ENCODE measurements at regions not wholly inside any gene's neighbourhood (a gene's known extent, or its start where the extent isn't known, plus 50 kb on each side); places are given as distances from the start of the nearest gene placed in this dataset.
A peak's percentile ranks its signal among the peaks of the same experiment; 100 is the strongest.

DNA sequence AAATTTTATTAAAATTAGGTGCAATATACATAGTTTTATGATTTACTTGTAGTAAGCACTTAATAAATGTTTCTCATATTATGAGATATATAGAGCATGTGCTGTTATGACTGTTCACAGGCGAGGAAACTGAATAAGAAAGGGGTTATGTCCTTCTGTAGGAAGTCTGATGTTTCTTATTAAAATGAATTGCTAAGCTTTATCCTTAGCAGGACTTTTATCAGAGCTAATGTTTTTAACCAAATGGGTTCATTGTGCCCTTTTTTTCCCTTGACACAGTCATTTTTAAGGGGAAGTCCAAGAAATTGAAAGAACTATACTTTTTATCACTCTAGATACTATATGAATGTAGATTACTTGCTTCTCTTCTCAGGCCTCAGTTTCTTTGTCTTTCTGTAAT lies 285.2 kb downstream of the PTPRC start:
- DNase-seq (ENCODE audit: low read depth) = no peak
- TF ChIP-seq, protein P1, sequence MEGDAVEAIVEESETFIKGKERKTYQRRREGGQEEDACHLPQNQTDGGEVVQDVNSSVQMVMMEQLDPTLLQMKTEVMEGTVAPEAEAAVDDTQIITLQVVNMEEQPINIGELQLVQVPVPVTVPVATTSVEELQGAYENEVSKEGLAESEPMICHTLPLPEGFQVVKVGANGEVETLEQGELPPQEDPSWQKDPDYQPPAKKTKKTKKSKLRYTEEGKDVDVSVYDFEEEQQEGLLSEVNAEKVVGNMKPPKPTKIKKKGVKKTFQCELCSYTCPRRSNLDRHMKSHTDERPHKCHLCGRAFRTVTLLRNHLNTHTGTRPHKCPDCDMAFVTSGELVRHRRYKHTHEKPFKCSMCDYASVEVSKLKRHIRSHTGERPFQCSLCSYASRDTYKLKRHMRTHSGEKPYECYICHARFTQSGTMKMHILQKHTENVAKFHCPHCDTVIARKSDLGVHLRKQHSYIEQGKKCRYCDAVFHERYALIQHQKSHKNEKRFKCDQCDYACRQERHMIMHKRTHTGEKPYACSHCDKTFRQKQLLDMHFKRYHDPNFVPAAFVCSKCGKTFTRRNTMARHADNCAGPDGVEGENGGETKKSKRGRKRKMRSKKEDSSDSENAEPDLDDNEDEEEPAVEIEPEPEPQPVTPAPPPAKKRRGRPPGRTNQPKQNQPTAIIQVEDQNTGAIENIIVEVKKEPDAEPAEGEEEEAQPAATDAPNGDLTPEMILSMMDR (conservative IDR thresholded peaks at IDR 0.05; ENCODE audit: control insufficient read depth, insufficient read depth, low read depth, low read length) = no peak
- H3K4me3 ChIP-seq (ENCODE audit: control insufficient read depth, low read depth, low read length) = no peak overlapping the region

- TF ChIP-seq, protein P1 (conservative IDR thresholded peaks at IDR 0.05; ENCODE audit: control insufficient read depth, insufficient read depth, low read depth, low read length) = no peak
- no peak for DNase-seq (ENCODE audit: low read depth)
- no peak overlapping the region for H3K4me3 ChIP-seq (ENCODE audit: control insufficient read depth, low read depth, low read length)
Measured at GRCh38 chr1:198925567-198925966, 286.7 kb downstream of the PTPRC start.

DNA sequence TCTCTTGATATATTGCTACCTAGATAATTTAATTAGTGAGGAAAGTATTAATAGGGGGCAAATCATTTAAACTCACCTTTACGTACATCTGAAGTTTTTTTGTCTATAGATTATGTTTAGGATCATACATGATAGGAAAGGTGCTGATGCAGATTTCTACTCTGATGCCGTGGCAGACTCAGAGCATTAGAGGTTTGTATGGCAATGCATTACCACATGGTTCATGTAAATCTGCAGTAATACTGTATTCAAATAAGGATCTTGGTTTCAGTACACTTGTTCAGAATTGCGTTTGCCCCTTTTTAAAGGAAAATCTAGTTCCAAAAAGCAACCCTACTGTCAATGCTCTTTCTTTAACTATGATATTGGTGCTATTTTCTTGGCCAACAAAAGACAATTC lies 288.3 kb downstream of the PTPRC start:
- TF ChIP-seq, protein P1 (conservative IDR thresholded peaks at IDR 0.05; ENCODE audit: control insufficient read depth, insufficient read depth, low read depth, low read length) = no peak
- DNase-seq (ENCODE audit: low read depth) = no peak
- H3K4me3 ChIP-seq (ENCODE audit: control insufficient read depth, low read depth, low read length) = no peak overlapping the region

DNA sequence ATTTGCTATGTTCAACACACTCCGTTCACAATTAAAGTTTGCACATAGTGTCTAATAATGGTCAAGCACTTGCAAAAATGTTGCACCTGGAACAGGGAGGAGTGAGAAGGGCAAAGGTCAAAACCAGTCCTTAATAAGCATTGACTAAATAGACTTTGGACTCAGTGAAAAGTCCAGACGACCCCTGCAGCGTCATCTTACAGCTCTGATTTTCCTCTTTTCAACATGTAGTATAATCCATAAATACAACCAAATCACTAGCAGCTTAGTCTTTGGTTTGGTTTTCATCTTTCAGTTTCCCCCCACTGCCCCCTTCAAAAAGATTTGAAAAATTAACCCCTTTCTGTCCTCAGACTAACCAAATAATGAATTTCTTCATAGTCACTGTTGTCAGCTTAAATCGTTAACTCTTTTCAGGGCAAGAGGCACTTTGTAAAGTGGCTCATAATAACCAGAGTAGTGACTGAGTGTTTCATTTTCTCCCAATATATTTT lies 290.3 kb downstream of the PTPRC start:
- no peak for DNase-seq (ENCODE audit: low read depth)
- TF ChIP-seq, protein P1 (conservative IDR thresholded peaks at IDR 0.05; ENCODE audit: control insufficient read depth, insufficient read depth, low read depth, low read length) = no peak
- H3K4me3 ChIP-seq (ENCODE audit: control insufficient read depth, low read depth, low read length) = no peak overlapping the region

DNA sequence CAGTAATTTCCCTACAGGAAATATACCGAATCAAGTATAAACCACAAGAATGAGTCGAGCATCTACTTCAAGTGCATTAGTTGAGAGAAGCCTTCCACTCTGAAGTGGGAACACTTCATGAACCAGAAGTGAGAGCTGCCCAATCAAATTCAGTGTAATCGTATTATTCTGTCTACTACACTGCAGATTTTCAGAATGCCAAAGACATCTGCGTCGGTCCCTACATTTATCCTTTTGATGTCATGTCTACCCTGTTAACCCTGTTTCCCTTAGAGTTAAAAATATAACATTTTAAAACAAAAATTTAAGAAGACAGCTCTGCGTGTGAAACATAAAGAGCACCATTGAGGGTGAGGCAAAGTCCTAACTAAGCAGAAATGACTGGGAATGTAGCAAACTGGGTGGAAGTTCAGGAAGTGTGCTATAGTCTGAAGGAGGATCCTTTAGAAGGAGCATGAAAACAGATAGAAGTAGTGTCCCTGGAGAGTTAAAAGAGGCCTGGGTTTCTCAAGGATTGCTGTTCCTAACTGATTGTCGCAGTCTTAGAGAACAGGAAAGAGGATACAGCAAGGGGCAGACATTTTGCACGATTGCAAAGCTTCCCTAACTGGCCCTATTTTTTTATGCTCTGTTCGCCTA lies 291.2 kb downstream of the PTPRC start:
- no peak overlapping the region for H3K4me3 ChIP-seq (ENCODE audit: control insufficient read depth, low read depth, low read length)
- TF ChIP-seq, protein P1 (conservative IDR thresholded peaks at IDR 0.05; ENCODE audit: control insufficient read depth, insufficient read depth, low read depth, low read length) = no peak
- DNase-seq (ENCODE audit: low read depth) = peak; percentile 49

- H3K4me3 ChIP-seq (ENCODE audit: control insufficient read depth, low read depth, low read length) = no peak overlapping the region
- TF ChIP-seq, protein P1 (conservative IDR thresholded peaks at IDR 0.05; ENCODE audit: control insufficient read depth, insufficient read depth, low read depth, low read length) = no peak
- no peak for DNase-seq (ENCODE audit: low read depth)
Measured at GRCh38 chr1:198932351-198932991, 293.6 kb downstream of the PTPRC start.

All from fibroblast of mammary gland (primary cell).